Thoracic aorta (tissue), 2 donors: ENCODE measurements at regions not wholly inside any gene's neighbourhood (a gene's known extent, or its start where the extent isn't known, plus 50 kb on each side); places are given as distances from the start of the nearest gene placed in this dataset.

ENCODE experiments used
- ATAC-seq: fragments of 150-250 bp; one replicate; pipeline ENCODE4 v1.8.0; 2017; ENCODE audit warnings: low read depth; ENCODE audit not compliant: insufficient number of reproducible peaks, low FRiP score
- DNase-seq: peaks from one replicate; pipeline ENCODE4 v3.0.0-alpha.2; 2020; ENCODE audit warnings: low spot score
- H3K27ac ChIP-seq, 2 donors: fragments of 200-600 bp; sonication (generic); 1 replicate in 1 of 2; 2 replicates in 1 of 2; pipeline ENCODE4 v1.5.1; 2016; ENCODE audit warnings: mild to moderate bottlenecking in 2 of 2, moderate library complexity in 2 of 2
- H3K27me3 ChIP-seq: fragments of 200-600 bp; sonication (generic); replicated peaks from 2 replicates; pipeline ENCODE4 v1.6.0; 2016; ENCODE audit warnings: mild to moderate bottlenecking; ENCODE audit not compliant: insufficient read depth
- H3K36me3 ChIP-seq: fragments of 200-600 bp; sonication (generic); one replicate; pipeline ENCODE4 v1.5.1; 2016
- H3K4me1 ChIP-seq, 2 donors: fragments of 200-600 bp; sonication (generic); 1 replicate in 1 of 2; 2 replicates in 1 of 2; pipeline versions ENCODE4 v1.5.1 to v1.6.0; 2016; ENCODE audit warnings: low read depth in 2 of 2, mild to moderate bottlenecking in 1 of 2; ENCODE audit not compliant: control insufficient read depth in 1 of 2
- H3K4me3 ChIP-seq: fragments of 200-600 bp; sonication (generic); 2 replicates; pipeline ENCODE4 v1.5.1; 2016; ENCODE audit warnings: mild to moderate bottlenecking
- H3K9me3 ChIP-seq: fragments of 200-600 bp; sonication (generic); 2 replicates; pipeline ENCODE4 v1.5.1; 2016
- TF ChIP-seq, protein P1 (sequence below): fragments of 200-600 bp; sonication (generic); IDR thresholded peaks from one replicate; pipeline ENCODE4 v1.5.1; 2019; ENCODE audit warnings: antibody characterized with exemption

DNA sequence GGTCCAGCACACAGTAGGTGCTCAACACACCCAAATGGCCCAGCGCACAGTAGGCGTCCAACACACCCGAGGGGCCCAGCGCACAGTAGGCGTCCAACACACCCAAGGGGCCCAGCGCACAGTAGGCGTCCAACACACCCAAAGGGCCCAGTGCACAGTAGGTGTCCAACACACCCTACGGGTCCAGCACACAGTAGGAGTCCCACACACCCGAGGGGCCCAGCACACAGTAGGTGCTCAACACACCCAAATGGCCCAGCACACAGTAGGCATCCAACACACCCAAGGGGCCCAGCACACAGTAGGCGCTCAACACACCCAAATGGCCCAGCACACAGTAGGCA lies 80.8 kb downstream of the FOXL3 start:
- Histone ChIP-seq H3K9me3 (no peaks in the 10 kb centered on the region), H3K4me3 (no peak overlapping the region), H3K4me1 (peaks cover 0 to 11% of the 10 kb centered on the region in 2 donors), H3K36me3 (no peaks in the 10 kb centered on the region), H3K27ac (no peak overlapping the region), H3K27me3 (no peaks in the 10 kb centered on the region)
- ATAC-seq (no peak), DNase-seq (no peak)
- TF ChIP-seq, protein P1, sequence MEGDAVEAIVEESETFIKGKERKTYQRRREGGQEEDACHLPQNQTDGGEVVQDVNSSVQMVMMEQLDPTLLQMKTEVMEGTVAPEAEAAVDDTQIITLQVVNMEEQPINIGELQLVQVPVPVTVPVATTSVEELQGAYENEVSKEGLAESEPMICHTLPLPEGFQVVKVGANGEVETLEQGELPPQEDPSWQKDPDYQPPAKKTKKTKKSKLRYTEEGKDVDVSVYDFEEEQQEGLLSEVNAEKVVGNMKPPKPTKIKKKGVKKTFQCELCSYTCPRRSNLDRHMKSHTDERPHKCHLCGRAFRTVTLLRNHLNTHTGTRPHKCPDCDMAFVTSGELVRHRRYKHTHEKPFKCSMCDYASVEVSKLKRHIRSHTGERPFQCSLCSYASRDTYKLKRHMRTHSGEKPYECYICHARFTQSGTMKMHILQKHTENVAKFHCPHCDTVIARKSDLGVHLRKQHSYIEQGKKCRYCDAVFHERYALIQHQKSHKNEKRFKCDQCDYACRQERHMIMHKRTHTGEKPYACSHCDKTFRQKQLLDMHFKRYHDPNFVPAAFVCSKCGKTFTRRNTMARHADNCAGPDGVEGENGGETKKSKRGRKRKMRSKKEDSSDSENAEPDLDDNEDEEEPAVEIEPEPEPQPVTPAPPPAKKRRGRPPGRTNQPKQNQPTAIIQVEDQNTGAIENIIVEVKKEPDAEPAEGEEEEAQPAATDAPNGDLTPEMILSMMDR = no peak

DNA sequence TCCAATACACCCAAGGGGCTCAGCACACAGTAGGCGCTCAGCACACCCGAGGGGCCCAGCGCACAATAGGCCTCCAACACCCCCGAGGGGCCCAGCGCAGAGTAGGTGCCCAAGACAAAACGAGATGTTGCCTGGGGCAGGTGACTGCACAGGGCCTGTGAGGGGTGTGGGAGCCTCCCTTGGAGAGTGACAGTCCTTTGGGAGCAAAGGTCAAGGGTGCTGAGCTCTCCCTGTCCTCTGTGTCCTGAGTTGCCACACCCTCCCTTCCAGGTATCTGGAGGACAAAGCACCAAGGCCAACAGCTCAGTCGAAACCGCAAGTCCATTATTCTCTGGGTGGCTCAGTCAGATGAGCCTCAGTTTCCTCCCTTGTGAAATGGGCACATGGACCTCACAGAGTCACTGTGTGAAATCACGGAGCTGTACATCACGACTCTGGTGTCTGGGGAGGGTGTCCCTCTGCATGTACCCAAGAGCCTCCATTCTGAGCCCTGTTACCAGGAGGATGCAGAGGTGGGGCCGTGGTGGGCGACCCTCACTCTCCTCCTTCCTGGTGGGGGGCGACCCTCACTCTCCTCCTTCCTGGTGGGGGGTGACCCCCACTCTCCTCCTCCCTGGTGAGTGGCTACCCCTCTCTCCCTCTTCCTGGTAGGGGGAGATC lies 81.3 kb downstream of the FOXL3 start:
- ATAC-seq (no peak), DNase-seq (no peak)
- H3K4me1 ChIP-seq = peaks cover 0 to 11% of the 10 kb centered on the region in 2 donors
- TF ChIP-seq, protein P1 = no peak
- H3K27ac ChIP-seq = no peak overlapping the region
- no peaks in the 10 kb centered on the region for H3K36me3 ChIP-seq
- H3K4me3 ChIP-seq = no peak overlapping the region
- H3K27me3 ChIP-seq = no peaks in the 10 kb centered on the region
- H3K9me3 ChIP-seq = no peaks in the 10 kb centered on the region

DNA sequence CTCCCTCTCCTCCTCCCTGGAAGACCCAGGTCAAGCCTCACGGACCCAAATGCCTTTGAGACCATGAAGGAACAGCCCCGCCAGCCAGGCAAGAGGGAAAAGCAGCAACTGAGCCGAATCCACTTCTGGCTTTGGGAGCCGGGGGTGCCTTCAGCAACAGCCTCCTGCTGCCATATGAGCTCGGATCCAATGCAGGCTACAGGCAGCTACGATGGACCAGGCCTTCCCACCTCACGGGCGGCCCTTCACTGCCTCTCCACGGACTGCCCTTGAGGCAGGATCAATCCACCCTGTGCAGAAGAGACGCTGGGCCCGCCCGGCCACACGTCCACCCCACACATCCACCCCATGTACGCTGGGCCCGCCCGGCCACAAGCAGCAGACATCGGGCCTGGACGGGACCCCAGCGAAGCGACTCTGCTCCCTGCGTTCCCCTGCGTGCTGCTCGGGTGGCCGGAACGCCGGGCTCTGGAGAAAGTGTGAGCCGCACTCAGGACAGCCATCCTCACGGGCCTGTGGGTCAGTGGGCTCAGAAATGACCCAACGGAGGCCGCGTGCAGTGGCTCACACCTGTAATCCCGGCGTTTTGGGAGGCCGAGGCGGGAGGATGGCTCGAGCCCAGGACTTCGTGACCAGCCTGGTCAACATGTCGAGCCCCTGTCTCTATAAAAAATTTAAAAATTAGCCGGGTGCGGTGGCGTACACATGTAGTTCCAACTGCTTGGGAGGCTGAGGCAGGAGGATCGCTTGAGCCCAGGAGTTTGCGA lies 82.0 kb downstream of the FOXL3 start:
- ATAC-seq (no peak), DNase-seq (no peak)
- H3K4me1 ChIP-seq = peaks cover 0 to 11% of the 10 kb centered on the region in 2 donors
- no peak overlapping the region for H3K27ac ChIP-seq
- no peaks in the 10 kb centered on the region for H3K9me3 ChIP-seq
- TF ChIP-seq, protein P1 = no peak
- H3K36me3 ChIP-seq = no peaks in the 10 kb centered on the region
- H3K4me3 ChIP-seq = no peak overlapping the region
- no peaks in the 10 kb centered on the region for H3K27me3 ChIP-seq

DNA sequence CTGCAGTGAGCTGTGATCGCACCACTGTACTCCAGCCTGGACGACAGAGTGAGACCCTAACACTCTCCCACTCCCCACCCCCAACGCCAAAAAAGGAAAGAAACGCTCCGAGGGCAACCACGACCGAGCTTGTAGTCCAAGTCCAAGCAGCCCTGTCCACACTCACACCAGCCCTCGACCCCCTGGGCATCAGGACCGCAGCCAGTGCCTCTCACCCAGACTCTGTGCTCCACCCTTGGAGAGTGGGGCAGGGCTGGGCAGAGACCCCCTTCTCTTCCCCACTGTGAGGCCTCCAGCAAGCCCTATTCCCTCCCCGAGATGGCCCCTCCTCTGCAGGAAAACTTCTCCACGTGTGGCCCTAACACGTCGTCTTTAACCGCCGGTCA lies 82.6 kb downstream of the FOXL3 start:
- Histone ChIP-seq H3K4me1 (peaks cover 0 to 11% of the 10 kb centered on the region in 2 donors), H3K36me3 (no peaks in the 10 kb centered on the region), H3K9me3 (no peaks in the 10 kb centered on the region), H3K27ac (no peak overlapping the region), H3K27me3 (no peaks in the 10 kb centered on the region), H3K4me3 (no peak overlapping the region)
- ATAC-seq = no peak
- no peak for DNase-seq
- TF ChIP-seq, protein P1 = no peak

DNA sequence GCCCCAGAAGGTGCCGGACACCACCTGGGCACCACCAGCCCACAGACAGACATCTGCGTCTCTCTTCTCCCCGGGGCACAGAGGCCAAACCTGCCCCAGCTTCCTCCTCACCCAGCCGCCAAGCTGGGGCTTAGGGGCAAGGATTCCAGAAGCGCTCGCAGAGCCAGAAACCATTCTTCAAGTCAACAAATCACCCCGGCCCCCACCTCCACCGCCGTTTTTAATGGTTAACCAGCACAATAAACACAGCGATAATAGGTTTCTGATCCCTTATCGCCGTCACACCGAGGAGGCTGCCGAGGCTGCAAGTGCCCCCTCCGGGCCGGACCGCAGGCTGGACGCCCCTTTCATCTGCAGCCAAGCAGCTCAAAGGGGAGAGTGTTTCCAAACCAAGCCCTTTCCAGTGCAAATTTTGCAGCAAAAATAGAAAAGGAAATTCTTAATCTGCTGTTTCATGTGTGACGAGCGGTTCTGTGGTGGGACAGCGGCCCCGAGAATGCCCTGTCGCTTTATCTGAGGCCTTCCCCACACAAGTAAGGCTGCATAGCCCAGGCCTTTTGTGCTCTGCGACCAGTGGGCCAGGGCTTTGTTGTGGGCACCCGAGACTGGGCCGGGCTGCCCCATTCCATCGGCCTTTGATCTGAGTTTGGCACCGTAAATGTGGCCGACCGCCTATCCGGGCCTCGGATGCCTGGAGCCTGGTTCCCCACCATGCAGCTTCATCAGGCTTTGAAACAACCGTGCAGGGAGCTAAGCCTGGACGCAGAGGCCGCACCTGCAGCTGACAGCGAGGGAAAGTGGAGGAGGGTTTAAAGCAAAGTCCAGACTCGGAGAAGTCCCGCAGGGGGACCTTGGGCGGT lies 83.2 kb downstream of the FOXL3 start:
- no peak overlapping the region for H3K27ac ChIP-seq
- H3K27me3 ChIP-seq = no peaks in the 10 kb centered on the region
- H3K4me3 ChIP-seq = no peak overlapping the region
- DNase-seq (no peak), ATAC-seq (no peak)
- TF ChIP-seq, protein P1 = no peak
- no peaks in the 10 kb centered on the region for H3K9me3 ChIP-seq
- no peaks in the 10 kb centered on the region for H3K36me3 ChIP-seq
- H3K4me1 ChIP-seq = peaks cover 0 to 11% of the 10 kb centered on the region in 2 donors
